ENCODE measurements at regions not wholly inside any gene's neighbourhood (a gene's known extent, or its start where the extent isn't known, plus 50 kb on each side); places are given as distances from the start of the nearest gene placed in this dataset.

DNA sequence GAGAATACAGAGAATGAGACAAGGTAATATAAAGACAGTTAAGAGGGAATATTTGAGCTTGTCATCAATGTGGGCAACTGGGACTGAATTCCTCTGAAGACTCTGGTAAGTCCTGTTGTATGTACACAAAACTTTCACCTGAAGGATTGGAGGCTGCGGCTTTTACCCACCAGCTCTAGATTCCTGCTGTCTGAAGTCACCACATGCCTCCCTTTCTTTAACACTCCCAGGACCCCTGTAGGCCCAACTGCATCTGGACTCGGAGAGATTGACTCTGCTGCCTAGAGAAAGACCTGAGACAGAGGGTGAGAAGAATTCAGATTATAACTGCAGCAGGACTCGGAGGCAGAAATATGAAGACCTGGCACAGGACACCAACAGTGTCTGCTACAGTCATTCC is 1048.0 kb downstream of the PDHA2 start (continued):
- TF ChIP-seq, protein P1, sequence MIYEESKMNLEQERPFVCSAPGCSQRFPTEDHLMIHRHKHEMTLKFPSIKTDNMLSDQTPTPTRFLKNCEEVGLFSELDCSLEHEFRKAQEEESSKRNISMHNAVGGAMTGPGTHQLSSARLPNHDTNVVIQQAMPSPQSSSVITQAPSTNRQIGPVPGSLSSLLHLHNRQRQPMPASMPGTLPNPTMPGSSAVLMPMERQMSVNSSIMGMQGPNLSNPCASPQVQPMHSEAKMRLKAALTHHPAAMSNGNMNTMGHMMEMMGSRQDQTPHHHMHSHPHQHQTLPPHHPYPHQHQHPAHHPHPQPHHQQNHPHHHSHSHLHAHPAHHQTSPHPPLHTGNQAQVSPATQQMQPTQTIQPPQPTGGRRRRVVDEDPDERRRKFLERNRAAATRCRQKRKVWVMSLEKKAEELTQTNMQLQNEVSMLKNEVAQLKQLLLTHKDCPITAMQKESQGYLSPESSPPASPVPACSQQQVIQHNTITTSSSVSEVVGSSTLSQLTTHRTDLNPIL (CRISPR knock-in tag; IDR thresholded peaks at IDR 0.05; ENCODE audit: low read depth) = no peak
- TF ChIP-seq ZFP30 (CRISPR knock-in tag; IDR thresholded peaks at IDR 0.05) (no peak), CSDC2 (CRISPR knock-in tag; IDR thresholded peaks at IDR 0.05) (no peak)
- TF ChIP-seq, protein P2, sequence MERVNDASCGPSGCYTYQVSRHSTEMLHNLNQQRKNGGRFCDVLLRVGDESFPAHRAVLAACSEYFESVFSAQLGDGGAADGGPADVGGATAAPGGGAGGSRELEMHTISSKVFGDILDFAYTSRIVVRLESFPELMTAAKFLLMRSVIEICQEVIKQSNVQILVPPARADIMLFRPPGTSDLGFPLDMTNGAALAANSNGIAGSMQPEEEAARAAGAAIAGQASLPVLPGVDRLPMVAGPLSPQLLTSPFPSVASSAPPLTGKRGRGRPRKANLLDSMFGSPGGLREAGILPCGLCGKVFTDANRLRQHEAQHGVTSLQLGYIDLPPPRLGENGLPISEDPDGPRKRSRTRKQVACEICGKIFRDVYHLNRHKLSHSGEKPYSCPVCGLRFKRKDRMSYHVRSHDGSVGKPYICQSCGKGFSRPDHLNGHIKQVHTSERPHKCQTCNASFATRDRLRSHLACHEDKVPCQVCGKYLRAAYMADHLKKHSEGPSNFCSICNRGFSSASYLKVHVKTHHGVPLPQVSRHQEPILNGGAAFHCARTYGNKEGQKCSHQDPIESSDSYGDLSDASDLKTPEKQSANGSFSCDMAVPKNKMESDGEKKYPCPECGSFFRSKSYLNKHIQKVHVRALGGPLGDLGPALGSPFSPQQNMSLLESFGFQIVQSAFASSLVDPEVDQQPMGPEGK (CRISPR knock-in tag; IDR thresholded peaks at IDR 0.05; ENCODE audit: borderline replicate concordance) = no peak

DNA sequence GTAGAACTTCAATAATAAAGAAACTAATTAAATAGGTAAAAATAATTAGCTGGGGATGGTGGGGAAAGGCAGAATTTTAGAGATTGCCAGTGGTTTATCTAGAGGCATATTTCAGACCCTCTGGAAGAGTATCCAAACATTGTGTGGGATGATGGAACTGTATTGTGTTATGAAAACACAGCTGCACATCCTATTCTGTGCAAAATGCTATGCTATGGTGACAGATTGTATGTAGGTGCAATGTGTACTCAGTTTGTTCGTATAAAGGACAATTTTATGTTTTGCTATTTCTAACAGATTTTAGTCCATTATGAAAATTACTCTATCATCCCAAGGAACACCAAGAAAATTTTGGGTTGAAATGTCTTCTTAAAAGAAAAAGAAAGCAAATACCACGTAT is 1054.7 kb downstream of the PDHA2 start:
- no peak for ATAC-seq
- TF ChIP-seq OSR1 (CRISPR knock-in tag; IDR thresholded peaks at IDR 0.05) (no peak), TCF4 (CRISPR knock-in tag; IDR thresholded peaks at IDR 0.05; ENCODE audit: borderline replicate concordance) (no peak), ESRRG (CRISPR knock-in tag; IDR thresholded peaks at IDR 0.05) (no peak), ZFP30 (CRISPR knock-in tag; IDR thresholded peaks at IDR 0.05) (no peak), ARNTL (CRISPR knock-in tag; IDR thresholded peaks at IDR 0.05; ENCODE audit: borderline replicate concordance, low read depth) (no peak), ZNF8 (CRISPR knock-in tag; IDR thresholded peaks at IDR 0.05) (no peak), RARB (CRISPR knock-in tag; IDR thresholded peaks at IDR 0.05) (no peak), TOX (CRISPR knock-in tag; IDR thresholded peaks at IDR 0.05; ENCODE audit: borderline replicate concordance) (no peak), TSHZ2 (CRISPR knock-in tag; IDR thresholded peaks at IDR 0.05) (no peak), ZC3H10 (CRISPR knock-in tag; IDR thresholded peaks at IDR 0.05) (no peak), ZNF565 (CRISPR knock-in tag; conservative IDR thresholded peaks at IDR 0.05; ENCODE audit: low read depth) (no peak), GLIS3 (CRISPR knock-in tag; IDR thresholded peaks at IDR 0.05) (no peak), CSDC2 (CRISPR knock-in tag; IDR thresholded peaks at IDR 0.05) (no peak), ISL1 (CRISPR knock-in tag; IDR thresholded peaks at IDR 0.05) (no peak)
- TF ChIP-seq, protein P2 (CRISPR knock-in tag; IDR thresholded peaks at IDR 0.05; ENCODE audit: borderline replicate concordance) = no peak
- TF ChIP-seq, protein P3, sequence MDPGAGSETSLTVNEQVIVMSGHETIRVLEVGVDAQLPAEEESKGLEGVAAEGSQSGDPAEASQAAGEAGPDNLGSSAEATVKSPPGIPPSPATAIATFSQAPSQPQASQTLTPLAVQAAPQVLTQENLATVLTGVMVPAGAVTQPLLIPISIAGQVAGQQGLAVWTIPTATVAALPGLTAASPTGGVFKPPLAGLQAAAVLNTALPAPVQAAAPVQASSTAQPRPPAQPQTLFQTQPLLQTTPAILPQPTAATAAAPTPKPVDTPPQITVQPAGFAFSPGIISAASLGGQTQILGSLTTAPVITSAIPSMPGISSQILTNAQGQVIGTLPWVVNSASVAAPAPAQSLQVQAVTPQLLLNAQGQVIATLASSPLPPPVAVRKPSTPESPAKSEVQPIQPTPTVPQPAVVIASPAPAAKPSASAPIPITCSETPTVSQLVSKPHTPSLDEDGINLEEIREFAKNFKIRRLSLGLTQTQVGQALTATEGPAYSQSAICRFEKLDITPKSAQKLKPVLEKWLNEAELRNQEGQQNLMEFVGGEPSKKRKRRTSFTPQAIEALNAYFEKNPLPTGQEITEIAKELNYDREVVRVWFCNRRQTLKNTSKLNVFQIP (CRISPR knock-in tag; IDR thresholded peaks at IDR 0.05; ENCODE audit: borderline replicate concordance, low read depth) = no peak

DNA sequence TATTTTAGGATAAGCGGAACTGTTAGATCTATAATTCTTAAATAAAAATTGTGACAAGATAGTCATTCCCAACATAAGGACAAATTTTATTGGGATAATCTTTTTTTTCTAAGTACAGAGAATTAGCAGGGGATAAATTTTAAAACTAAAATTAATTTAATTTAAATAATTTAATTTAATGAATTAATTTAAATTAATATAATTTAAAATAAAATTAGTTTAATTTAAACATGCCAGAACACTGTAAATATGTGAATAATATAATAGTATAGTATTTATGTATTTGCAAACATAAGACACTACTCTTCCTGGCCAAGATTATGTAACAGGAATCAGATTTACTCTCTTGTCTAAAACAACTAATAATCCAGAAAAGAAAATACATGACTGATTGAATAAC is 1055.9 kb downstream of the PDHA2 start:
- ATAC-seq = no peak
- TF ChIP-seq SNAI2 (CRISPR knock-in tag; IDR thresholded peaks at IDR 0.05) = no peak
- TF ChIP-seq PPARA (CRISPR knock-in tag; IDR thresholded peaks at IDR 0.05; ENCODE audit: borderline replicate concordance) = no peak
- no peak for TF ChIP-seq ZNF565 (CRISPR knock-in tag; conservative IDR thresholded peaks at IDR 0.05; ENCODE audit: low read depth)
- TF ChIP-seq, protein P3 (CRISPR knock-in tag; IDR thresholded peaks at IDR 0.05; ENCODE audit: borderline replicate concordance, low read depth) = no peak
- TF ChIP-seq TOX (CRISPR knock-in tag; IDR thresholded peaks at IDR 0.05; ENCODE audit: borderline replicate concordance) = no peak
- TF ChIP-seq ZFP30 (CRISPR knock-in tag; IDR thresholded peaks at IDR 0.05) = no peak
- TF ChIP-seq OSR1 (CRISPR knock-in tag; IDR thresholded peaks at IDR 0.05) = no peak
- TF ChIP-seq, protein P1 (CRISPR knock-in tag; IDR thresholded peaks at IDR 0.05; ENCODE audit: low read depth) = no peak
- TF ChIP-seq ZFP3 (CRISPR knock-in tag; IDR thresholded peaks at IDR 0.05) = no peak
- no peak for TF ChIP-seq ZNF8 (CRISPR knock-in tag; IDR thresholded peaks at IDR 0.05)
- no peak for TF ChIP-seq TSHZ2 (CRISPR knock-in tag; IDR thresholded peaks at IDR 0.05)
- no peak for TF ChIP-seq BACH2 (CRISPR knock-in tag; IDR thresholded peaks at IDR 0.05; ENCODE audit: borderline replicate concordance)
- no peak for TF ChIP-seq GLIS3 (CRISPR knock-in tag; IDR thresholded peaks at IDR 0.05)
- TF ChIP-seq CSDC2 (CRISPR knock-in tag; IDR thresholded peaks at IDR 0.05) = no peak
- no peak for TF ChIP-seq ARNTL (CRISPR knock-in tag; IDR thresholded peaks at IDR 0.05; ENCODE audit: borderline replicate concordance, low read depth)
